NCI-H2081 treated with DMSO at 0.1 percent for 48 hours (cell line): ENCODE measurements at regions not wholly inside any gene's neighbourhood (a gene's known extent, or its start where the extent isn't known, plus 50 kb on each side); places are given as distances from the start of the nearest gene placed in this dataset.
"Not testable (repeated sequence)": the region's sequence is repeated elsewhere in the genome, so short reads cannot be mapped to it uniquely, and the experiment has no call there.

Source experiments
- DNase-seq: peaks from one replicate; lab custom pipeline; 2025; lab: John Stamatoyannopoulos, UW

DNA sequence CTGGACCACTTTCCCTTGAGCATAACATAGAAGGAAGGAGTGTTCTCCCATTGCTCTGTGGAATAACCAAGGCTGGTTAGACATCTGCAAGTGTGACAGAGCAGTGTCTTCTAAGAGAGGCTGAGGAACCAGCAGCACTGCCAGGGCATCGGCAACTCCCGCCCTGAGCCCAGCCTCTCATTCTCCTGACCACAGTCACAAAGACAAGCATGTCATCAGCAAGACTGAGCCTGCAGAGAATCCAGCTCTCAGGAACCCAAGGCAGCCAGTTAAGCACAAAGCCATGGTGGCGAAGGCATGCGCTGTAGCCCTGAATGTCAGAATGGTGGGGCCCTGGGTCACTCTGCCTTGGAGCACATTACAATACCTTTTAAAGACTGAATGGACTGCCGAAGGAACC lies 253.9 kb downstream of the AGTPBP1 start:
- DNase-seq, result no peak

DNA sequence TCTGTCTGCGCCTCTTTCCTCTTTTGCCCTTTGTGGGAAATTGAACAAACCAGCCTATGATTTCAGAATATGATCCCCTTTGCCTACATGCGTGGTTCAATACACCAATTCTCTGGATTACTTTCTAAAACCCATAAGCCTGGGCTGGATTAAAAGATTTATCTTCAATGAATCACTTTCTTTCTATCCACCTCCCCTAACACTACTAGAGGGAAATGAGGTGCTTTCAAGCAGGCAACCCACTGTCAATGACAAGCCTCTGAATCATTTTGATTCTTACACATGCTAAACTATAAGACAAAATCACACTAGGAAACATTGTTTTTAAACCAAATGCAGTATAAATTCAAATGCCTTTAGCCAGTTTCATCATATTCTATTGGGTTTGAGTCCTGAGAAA lies 257.5 kb downstream of the AGTPBP1 start:
- no peak for DNase-seq

DNA sequence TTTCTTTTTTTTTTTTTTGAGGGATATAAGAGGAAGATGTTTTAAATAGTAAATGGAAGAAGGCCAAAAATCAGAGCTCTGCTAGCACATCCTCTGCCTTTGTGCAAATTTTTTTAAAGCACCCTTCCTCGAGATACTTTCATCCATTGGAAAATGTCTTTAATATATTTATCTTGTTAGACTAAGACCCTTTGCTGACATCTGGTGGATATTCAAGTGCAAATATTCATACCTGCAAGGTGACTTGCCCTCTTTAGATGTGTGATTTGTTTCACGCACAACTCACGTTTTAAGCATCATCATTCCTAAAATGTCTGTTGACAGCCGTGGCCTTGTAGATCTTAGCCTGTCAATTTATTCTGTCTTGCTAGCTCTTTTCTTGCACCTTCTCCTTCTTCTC lies 258.5 kb downstream of the AGTPBP1 start:
- DNase-seq, result no peak

DNA sequence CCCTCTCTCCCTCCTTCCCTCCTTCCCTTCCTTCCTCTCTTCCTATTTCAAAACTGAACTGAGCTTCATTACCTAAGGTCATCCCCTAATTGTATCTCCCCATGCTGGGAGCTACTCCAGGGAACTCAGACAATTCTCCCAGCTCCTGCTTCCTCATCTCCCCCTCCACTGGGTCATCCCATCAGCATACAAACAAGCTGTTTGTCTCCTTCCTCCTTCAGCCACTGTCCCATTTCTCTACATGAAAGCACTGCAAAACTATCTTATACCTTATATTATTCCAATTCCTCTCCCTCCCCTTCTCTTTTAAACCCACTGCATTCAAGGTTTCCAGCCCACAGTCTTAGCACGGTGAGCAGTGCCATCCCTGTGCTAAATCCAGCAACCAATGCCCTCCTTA lies 262.4 kb downstream of the AGTPBP1 start:
- DNase-seq, result no peak

DNA sequence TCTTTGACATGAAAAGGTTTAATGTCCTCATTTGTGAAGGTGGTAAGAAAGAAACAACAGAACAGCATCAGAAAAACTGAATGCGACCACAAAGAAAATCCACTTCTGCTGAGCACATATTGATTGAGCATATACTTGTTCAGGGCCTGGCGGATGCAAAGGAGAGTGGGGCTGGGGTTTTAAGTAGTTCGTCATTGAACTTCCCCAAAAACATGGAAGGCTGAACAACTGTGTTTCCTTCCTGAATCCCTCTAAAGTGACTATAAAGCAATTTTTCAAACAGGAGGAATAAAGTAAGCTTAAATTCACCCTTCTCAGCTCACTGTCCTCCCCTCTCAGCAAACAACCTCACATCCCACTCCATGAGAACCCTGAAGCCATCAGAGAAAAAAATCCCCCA lies 262.9 kb downstream of the AGTPBP1 start:
- DNase-seq, result no peak

DNA sequence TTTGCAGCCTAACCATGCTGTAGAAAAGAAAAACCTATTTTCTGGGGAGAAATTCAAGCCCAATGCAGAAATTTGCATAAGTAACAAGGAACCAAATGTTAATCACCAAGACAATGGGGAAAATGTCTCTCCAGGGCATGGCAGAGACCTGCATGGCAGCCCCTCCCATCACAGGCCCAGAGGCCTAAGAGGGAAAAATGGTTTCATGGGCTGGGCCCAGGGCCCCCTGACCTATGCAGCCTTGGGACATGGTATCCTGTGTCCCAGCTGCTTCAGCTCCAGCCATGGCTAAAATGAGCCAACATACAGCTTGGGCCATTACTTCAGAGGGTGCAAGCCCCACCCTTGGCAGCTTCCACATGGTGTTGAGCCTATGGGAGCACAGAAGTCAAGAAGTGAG lies 266.9 kb downstream of the AGTPBP1 start:
- DNase-seq, result not testable (repeated sequence)

DNA sequence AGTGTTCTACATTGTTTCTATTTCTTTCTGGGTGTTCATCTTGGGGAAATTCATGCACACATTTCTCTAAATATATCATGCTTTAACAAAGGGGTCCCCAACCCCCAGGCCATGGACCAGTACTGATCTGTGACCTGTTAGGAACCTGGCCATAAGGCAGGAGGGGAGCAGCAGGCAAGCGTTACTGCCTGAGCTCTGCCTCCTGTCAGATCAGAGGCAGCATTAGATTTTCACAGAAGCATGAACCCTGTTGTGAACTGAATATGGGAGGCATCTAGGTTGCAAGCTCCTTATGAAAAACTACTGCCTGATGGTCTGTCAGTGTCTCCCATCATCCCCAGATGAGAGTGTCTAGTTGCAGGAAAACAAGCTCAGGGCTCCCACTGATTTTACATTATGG lies 270.0 kb downstream of the AGTPBP1 start:
- no peak for DNase-seq

DNA sequence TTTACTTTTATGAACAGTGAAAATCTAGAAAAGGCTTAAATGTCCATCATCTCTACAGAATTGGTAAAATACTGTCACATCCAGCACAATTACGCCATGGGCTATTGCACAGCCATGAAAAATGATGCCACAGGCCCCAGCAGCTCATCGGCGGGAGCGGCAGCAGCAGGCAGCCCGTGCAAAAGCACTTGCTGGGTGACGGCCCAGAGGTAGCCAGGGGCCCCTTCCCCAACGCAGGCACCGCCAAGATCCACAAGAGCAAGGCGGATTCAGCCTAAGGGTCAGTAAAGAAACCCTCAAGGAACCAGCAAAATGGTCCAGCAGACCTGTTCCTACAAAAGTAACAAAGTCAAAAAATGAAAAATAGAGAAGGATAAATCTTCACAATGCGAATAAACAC lies 272.7 kb downstream of the AGTPBP1 start:
- no peak for DNase-seq

DNA sequence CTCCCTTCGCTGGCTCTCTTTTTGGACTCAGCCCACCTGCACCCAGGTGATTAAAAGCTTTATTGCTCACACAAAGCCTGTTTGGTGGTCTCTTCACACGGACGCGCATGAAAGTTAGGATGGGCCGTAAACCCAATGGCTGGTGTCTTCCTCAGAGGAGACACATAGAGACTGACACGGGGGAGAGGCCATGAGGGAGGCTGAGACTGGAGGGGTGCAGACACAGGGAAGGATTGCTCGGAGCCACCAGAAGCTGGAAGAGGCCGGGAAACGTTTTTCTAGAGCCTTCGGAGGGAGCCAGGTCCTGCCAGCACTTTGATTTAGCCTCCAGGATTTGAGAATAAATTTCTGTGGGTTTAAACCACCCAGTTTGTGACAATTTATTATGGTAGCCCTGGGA lies 274.9 kb downstream of the AGTPBP1 start:
- DNase-seq, result no peak

DNA sequence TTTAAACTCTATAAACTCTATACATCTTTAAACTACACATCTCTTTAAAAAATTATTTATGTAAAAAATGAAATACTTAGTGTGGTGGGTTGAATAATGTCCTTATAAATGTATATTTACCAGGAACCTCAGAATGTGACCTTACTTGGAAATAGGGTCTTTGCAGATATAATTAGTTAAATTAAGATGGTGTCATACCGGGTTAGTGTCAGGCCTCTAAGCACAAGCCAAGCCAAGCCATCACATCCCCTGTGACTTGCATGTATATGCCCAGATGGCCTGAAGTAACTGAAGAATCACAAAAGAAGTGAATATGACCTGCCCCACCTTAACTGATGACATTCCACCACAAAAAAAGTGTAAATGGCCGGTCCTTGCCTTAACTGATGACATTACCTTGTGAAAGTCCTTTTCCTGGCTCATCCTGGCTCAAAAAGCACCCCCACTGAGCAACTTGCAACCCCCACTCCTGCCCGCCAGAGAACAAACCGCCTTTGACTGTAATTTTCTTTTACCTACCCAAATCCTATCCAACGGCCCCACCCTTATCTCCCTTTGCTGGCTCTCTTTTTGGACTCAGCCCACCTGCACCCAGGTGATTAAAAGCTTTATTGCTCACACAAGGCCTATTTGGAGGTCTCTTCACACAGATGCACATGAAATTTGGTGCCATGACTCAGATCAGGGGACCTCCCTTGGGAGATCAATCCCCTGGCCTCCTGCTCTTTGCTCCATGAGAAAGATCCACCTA lies 283.5 kb downstream of the AGTPBP1 start:
- not testable (repeated sequence) for DNase-seq

DNA sequence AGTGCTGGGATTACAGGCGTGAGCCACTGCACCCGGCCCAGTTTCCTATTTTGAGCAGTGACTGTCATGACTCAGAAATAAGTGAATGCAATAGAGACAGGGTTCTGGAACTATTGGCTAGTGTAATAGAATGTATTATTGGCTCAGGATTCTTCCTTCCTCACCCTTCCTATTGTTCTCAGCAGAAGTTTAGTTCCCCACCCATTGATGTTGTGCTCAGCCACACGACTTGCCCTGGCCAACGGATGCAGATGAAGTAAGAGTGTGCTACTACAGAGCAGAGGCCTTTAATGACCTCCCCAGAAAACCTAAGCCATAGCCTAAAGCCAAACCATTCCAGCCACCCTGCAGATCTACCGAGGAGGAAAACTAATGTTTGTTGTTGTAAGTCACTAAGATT lies 287.9 kb downstream of the AGTPBP1 start:
- no peak for DNase-seq

DNA sequence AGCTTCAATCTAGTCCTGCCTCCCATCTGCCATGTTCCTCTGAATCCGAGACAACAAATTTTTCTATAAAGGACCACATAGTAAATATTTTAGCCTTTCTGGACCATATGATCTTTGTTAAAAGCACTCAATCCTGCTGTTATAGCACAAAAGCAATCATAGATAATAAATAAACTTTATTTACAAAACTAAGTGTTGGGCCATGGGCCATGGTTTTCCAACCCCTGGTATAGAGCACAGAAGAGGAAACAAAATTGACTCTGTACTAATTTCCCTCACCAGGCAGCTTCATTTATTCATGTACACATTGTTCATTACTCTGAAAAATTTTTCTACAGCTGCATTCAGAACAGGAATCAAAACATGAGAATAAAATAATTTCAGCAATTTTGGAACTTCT lies 288.9 kb downstream of the AGTPBP1 start:
- DNase-seq, result peak; percentile 8

DNA sequence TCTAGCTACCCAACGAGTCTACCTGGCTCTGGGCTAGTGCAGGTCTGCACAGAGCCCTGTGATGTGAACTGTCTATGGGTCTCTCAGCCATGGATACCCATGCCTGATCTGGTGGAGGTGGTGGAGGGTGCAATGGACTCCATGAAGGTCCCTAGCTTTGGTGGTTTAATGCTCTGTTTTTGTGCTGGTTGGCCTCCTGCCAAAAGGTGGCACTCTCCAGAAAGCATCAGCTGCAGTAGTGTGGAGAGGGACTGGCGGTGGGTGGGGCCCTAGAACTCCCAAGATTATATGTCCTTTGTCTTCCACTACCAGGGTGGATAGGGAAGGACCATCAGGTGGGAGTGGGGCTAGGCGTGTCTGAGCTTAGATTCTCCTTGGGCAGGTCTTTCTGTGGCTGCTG lies 290.1 kb downstream of the AGTPBP1 start:
- no peak for DNase-seq

DNA sequence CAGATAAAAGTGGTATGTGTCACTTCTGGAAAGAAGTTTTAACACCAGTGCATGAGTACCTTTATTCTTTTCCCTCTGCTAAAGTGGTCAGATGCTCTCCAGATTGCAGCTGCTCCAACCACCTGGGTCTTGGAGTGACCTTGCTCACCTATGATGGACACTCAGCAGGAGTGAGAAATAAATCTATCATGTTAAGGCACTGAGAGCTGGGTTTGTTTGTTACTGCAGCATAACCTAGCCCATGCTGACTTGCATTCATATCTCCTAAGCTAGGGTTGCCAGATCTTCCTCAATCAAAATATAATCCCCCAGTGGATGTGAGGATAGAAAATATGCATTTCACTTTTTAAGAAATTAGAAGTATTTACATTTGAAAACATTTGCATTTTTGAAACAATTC lies 295.9 kb downstream of the AGTPBP1 start:
- no peak for DNase-seq

DNA sequence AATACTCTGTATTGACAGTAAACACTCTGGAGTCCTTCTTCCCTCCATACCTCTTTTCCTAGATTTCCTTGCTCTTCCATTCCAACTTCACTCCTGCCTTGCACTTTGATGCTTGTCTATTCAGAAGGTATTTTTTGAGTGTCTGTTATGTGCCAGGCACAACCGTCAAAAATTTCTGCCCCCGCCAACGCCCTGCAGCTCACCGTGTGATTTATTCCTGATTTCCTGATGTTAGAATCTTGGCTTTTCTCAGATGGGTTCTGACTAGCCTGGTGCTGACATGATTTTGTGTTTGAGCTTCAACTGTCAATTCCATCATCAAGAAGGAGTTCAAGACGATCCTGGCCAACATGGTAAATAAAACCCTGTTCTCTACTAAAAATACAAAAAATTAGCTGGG lies 297.5 kb downstream of the AGTPBP1 start:
- no peak for DNase-seq

DNA sequence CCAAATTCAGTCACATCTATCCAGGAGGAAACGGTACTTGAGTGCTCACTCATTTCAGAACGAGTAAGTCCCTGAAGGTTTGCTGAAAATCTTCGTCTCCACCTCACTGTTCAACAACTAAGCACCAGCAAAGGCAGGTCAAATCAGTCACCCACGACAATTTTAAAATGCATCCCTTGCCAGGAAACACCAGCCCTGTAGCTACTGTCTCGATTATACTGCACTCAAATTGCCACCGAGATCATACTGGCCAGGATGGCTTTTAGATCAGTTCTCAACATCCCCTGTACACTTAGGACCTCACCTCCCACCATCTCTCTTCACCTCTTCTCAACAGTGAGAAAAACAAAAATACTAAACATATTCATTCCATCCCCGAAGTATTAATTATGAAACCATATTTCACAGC lies 298.6 kb downstream of the AGTPBP1 start:
- no peak for DNase-seq

DNA sequence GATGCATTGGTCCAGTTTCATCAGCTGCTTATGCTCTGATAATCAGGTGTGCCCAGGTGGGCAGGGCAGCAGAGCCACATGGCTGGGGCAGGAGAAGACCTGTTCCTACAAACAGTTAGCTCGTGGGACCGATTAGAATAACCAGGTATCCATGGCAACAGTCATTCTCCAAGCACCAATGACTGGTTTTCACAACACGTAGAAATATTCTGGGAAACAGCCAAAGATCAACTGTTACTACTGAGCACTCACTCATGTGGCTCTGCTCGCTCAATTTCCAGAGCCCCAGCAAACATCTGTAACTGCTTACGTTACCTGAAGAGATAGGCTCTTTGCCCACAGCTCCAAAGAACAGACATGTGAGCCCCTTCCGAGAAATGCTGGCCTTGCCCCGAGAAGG lies 302.0 kb downstream of the AGTPBP1 start:
- DNase-seq, result no peak

DNA sequence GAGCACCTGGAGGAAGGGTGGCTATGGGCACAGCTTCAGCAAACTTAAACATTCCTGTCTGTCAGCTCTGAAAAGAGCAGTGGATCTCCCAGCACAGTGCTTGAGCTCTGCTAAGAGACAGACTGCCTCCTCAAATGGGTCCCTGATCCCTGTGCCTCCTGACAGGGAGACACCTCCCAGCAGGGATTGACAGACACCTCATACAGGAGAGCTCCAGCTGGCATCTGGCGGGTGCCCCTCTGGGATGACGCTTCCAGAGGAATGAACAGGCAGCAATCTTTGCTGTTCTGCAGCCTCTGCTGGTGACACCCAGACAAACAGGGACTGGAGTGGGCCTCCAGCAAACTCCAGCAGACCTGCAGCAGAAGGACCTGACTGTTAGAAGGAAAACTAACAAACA lies 307.8 kb downstream of the AGTPBP1 start:
- DNase-seq, result not testable (repeated sequence)

DNA sequence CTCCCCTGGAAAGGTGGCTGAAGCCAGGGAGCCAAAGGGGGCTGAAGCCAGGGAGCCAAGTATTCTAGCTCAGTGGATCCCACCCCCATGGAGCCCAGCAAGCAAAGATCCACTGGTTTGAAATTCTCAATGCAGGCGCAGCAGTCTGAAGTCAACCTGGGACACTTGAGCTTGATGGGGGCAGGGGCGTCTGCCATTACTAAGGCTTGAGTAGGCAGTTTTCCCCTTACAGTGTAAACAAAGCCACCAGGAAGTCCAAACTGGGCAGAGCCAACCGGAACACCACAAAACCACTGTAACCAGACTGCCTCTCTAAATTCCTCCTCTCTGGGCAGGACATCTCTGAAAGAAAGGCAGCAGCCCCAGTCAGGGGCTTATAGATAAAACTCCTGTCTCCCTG lies 308.2 kb downstream of the AGTPBP1 start:
- DNase-seq, result not testable (repeated sequence)

DNA sequence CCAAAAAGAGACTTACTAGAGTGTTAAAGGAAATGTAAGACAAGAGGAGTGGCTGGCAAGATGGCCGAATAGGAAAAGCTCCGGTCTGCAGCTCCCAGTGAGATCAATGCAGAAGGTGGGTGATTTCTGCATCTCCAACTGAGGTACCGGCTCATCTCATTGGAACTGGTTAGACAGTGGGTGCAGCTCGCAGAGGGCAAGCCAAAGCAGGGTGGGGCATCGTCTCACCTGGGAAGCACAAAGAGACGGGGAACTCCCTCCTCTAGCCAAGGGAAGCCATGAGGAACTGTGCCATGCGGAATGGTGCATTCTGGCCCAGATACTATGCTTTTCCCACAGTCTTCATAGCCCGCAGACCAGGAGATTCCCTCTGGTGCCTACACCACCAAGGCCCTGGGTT lies 308.7 kb downstream of the AGTPBP1 start:
- DNase-seq, result no peak

DNA sequence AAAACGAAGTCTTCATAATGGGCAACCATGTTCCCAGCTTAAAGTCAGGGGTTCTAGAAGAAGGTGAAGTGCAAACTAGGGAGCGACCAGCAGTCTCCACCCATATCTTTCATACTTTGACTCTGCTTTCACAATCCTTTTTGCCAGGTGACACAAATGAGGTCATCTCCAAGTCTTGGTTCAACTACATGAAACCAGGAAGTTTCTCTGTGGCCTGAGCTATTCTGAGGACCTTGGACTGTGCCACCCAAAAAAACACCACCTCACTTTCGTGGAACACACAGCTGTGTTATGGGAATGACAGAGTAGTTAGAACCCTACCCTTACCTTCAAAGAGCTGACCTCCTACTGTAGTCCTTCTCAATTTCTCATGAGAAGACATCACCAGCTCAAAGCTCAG lies 309.2 kb downstream of the AGTPBP1 start:
- no peak for DNase-seq

DNA sequence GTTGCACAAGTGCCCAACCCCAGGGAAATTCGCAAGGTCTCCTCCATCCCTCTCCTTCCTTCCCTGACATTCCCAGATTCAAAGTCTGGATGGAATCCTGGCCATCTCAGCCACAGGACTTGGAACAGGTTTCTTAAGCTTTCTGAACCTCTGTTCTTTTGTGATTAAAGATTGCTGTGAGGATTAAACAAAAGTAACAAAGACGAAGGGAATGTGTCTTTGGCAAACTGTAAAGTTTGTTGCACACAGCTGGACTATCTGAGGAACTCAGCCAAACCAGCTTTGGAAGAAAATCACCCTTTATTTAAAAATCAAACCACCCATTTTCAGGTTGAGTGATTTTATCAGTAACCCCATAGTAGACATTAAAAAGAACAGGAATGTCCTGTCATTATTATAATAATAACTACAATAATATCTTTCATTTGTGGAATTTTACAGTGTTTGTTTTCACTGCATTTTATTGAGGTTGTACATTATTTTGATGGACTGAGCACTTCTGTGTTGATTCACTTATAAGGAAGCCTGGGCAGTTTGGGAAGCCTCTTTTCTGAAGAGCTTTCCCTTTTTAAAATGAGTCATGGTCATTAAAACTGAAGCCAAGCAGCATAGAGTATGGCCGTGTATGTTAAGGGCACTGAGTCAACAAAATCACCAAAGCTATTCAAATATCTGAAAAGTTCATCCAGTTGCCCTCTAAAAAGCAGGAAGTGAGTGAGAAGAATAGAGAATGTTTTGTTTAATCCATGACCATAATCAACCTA lies 310.2 kb downstream of the AGTPBP1 start:
- DNase-seq, result no peak

DNA sequence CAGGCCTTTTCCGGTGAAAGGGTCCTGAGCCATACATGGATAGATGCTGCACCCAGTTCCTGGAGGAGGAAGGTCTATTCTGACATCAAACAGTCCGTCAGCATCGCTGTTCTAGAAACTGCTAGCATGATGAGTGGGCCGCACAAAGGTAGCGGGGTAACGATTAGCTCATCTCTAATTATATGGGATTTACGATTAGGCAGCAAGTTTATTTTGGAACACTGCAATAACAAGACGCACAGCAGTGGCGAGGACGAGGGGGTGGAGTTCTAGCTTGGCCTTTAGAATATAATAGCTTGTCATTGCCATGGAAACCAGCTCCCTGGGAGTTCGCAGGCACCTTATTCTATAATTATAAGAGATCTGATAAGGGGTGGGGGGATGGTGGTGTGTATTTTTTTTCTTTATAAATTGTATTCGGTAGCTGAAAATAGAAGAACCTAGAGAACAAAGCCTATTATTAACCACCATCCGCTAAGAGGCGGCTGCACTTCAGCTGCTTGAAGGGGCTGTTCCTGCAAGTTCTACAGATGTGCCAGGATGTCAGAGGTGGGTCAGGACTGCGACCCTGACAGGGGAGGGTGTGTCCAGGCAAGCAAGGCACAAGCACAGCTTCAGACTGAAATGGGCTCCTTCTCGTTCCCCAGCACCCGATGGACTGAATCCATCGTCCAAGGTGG lies 311.0 kb downstream of the AGTPBP1 start:
- DNase-seq, result peak; percentile 33
